ENCODE measurements at regions not wholly inside any gene's neighbourhood (a gene's known extent, or its start where the extent isn't known, plus 50 kb on each side); places are given as distances from the start of the nearest gene placed in this dataset.

DNA sequence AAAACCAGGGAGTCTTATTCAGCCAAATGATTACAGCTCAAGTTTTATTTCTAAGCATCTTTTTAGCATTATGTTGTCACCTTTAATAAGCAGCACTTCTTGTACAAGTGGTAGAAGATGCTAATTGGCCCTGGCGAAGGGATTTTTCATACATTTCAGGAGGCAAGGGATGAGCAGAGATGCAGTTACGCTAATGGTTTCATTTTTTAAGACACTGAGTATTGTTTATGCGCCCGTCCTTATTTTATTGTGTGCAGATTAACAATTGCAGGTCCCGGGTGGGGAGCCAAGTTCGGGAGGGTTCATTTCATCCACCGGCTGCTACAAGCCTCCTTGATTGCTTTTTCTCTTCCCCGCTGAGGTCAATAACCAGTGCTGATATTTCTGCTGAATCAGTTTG is 350.4 kb upstream of the FOXK1 start:
- no peak for TF ChIP-seq CTCF (IDR thresholded peaks at IDR 0.05; ENCODE audit: poor library complexity, severe bottlenecking)
- no peak for TF ChIP-seq SMC3 (conservative IDR thresholded peaks at IDR 0.05; ENCODE audit: poor library complexity)
- TF ChIP-seq REST (IDR thresholded peaks at IDR 0.05; ENCODE audit: borderline replicate concordance): no peak

Data from neural cell (in vitro differentiated cells).